Gastrocnemius medialis (tissue), 4 donors: ENCODE measurements at regions not wholly inside any gene's neighbourhood (a gene's known extent, or its start where the extent isn't known, plus 50 kb on each side); places are given as distances from the start of the nearest gene placed in this dataset.

ENCODE experiments used
- POLR2A ChIP-seq, 2 donors: fragments of 450-650 bp; IDR thresholded peaks; one replicate each; pipeline ENCODE4 v1.6.1; 2017; ENCODE audit warnings: antibody characterized with exemption in 2 of 2, mild to moderate bottlenecking in 2 of 2, moderate library complexity in 2 of 2
- TF ChIP-seq, protein P1 (sequence below), 5 experiments: fragments of 450-650 bp in 3 of 5; fragments of 200-600 bp in 2 of 5; sonication (generic) in 2 of 5; IDR thresholded peaks in 4 of 5; conservative IDR thresholded peaks in 1 of 5; 1 replicate in 4 of 5; 2 replicates in 1 of 5; pipeline ENCODE4 v1.5.1; 2016 to 2019; ENCODE audit warnings: antibody characterized with exemption in 5 of 5, mild to moderate bottlenecking in 3 of 5, moderate library complexity in 3 of 5

DNA sequence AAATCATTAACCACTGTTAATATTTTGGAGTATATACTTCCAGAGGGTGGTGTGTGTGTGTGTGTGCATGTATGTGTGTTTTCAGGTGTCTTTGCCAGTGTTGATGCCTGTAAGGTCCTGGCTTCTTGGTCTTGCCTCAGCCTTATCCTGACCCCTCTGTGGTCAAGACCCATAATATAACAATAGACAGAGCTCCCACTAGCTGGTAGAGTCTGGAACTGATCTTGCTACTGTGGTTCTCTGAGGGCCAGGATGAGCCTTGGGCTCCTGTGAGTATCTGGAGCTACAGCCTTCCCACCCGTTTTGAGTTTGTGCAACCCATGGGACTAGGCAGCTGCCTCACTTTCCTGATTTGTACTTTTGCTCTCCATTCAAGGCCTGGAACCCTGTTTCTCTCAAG, 191.0 kb downstream of the IBTK start:
- TF ChIP-seq, protein P1, sequence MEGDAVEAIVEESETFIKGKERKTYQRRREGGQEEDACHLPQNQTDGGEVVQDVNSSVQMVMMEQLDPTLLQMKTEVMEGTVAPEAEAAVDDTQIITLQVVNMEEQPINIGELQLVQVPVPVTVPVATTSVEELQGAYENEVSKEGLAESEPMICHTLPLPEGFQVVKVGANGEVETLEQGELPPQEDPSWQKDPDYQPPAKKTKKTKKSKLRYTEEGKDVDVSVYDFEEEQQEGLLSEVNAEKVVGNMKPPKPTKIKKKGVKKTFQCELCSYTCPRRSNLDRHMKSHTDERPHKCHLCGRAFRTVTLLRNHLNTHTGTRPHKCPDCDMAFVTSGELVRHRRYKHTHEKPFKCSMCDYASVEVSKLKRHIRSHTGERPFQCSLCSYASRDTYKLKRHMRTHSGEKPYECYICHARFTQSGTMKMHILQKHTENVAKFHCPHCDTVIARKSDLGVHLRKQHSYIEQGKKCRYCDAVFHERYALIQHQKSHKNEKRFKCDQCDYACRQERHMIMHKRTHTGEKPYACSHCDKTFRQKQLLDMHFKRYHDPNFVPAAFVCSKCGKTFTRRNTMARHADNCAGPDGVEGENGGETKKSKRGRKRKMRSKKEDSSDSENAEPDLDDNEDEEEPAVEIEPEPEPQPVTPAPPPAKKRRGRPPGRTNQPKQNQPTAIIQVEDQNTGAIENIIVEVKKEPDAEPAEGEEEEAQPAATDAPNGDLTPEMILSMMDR (IDR thresholded peaks at IDR 0.05 in 4 of 5, conservative IDR thresholded peaks at IDR 0.05 in 1 of 5): no peak
- TF ChIP-seq POLR2A (IDR thresholded peaks at IDR 0.05): no peak
